Esophagus muscularis mucosa (tissue), 4 donors: ENCODE measurements at regions not wholly inside any gene's neighbourhood (a gene's known extent, or its start where the extent isn't known, plus 50 kb on each side); places are given as distances from the start of the nearest gene placed in this dataset.

Source experiments
- EP300 ChIP-seq: sonication (generic); formaldehyde crosslinking; IDR thresholded peaks from one replicate; pipeline ENCODE4 v1.6.1; 2017; ENCODE audit warnings: antibody characterized with exemption
- POLR2A ChIP-seq: fragments of 450-650 bp; IDR thresholded peaks from one replicate; pipeline ENCODE4 v1.6.1; 2017; ENCODE audit warnings: antibody characterized with exemption, moderate library complexity, mild to moderate bottlenecking, low read depth
- POLR2AphosphoS5 ChIP-seq, 2 donors: sonication (generic); formaldehyde crosslinking; IDR thresholded peaks; one replicate each; pipeline ENCODE4 v1.6.1; 2017; ENCODE audit warnings: antibody characterized with exemption in 2 of 2
- TF ChIP-seq, protein P1 (sequence below), 3 experiments: fragments of 200-600 bp in 2 of 3; fragments of 450-650 bp in 1 of 3; sonication (generic) in 2 of 3; IDR thresholded peaks; one replicate each; pipeline ENCODE4 v1.5.1; 2017 to 2019; ENCODE audit warnings: antibody characterized with exemption in 3 of 3, mild to moderate bottlenecking in 2 of 3, moderate library complexity in 1 of 3

DNA sequence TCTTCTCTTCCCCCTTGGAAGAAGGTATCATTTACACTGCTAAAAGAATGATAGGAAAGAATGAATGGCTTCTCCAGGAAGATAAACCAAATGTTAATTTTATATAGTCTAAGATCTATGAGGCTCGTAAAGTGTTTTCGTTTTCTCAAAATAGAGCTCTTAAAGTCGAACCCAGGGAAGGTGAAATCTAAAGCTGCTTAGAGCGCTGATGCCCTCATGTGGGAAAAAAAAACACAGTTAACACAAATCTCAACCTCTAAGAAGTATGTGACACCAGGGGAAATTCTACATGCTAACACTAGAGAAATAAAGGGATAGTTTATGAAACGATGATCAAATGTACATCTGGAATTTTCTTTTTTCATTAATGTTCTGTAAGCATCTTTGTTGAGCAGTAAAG, 257.9 kb downstream of the RASEF start:
- TF ChIP-seq POLR2AphosphoS5 (IDR thresholded peaks at IDR 0.05): no peak
- TF ChIP-seq POLR2A: no peak
- TF ChIP-seq EP300: no peak
- TF ChIP-seq, protein P1, sequence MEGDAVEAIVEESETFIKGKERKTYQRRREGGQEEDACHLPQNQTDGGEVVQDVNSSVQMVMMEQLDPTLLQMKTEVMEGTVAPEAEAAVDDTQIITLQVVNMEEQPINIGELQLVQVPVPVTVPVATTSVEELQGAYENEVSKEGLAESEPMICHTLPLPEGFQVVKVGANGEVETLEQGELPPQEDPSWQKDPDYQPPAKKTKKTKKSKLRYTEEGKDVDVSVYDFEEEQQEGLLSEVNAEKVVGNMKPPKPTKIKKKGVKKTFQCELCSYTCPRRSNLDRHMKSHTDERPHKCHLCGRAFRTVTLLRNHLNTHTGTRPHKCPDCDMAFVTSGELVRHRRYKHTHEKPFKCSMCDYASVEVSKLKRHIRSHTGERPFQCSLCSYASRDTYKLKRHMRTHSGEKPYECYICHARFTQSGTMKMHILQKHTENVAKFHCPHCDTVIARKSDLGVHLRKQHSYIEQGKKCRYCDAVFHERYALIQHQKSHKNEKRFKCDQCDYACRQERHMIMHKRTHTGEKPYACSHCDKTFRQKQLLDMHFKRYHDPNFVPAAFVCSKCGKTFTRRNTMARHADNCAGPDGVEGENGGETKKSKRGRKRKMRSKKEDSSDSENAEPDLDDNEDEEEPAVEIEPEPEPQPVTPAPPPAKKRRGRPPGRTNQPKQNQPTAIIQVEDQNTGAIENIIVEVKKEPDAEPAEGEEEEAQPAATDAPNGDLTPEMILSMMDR (IDR thresholded peaks at IDR 0.05): no peak
